Retinal pigment epithelial cell (primary cell): ENCODE measurements at regions not wholly inside any gene's neighbourhood (a gene's known extent, or its start where the extent isn't known, plus 50 kb on each side); places are given as distances from the start of the nearest gene placed in this dataset.

Source experiments
- DNase-seq: peaks from one replicate; pipeline ENCODE4 v3.0.0-alpha.2; 2010; ENCODE audit warnings: low read depth
- H3K4me3 ChIP-seq: 2 replicates; pipeline ENCODE4 v1.5.1; 2011; ENCODE audit warnings: mild to moderate bottlenecking, low read length, control low read depth, moderate library complexity
- CTCF ChIP-seq: conservative IDR thresholded peaks from 2 replicates; pipeline ENCODE4 v1.5.1; 2011; ENCODE audit warnings: low read depth, low read length, control low read depth, inconsistent platforms

GRCh38 chr10:107340326-107340725, 175.8 kb upstream of the SORCS1 start:
- TF ChIP-seq CTCF: no peak
- no peak overlapping the region for H3K4me3 ChIP-seq
- no peak for DNase-seq

GRCh38 chr10:107336061-107336460, 171.6 kb upstream of the SORCS1 start:
- H3K4me3 ChIP-seq: no peak overlapping the region
- no peak for TF ChIP-seq CTCF

GRCh38 chr10:107317592-107317991, 153.1 kb upstream of the SORCS1 start:
- no peak for TF ChIP-seq CTCF
- no peak for DNase-seq
- no peak overlapping the region for H3K4me3 ChIP-seq

More at GRCh38 chr10:107336061-107336460, 171.6 kb upstream of the SORCS1 start:
- no peak for DNase-seq

GRCh38 chr10:107303203-107303602, 138.7 kb upstream of the SORCS1 start:
- no peak for TF ChIP-seq CTCF
- DNase-seq: no peak
- no peak overlapping the region for H3K4me3 ChIP-seq

- no peak for TF ChIP-seq CTCF
- DNase-seq: no peak
- H3K4me3 ChIP-seq: no peak overlapping the region
Observed at GRCh38 chr10:107299606-107300005, 135.1 kb upstream of the SORCS1 start.

- DNase-seq: no peak
- no peak overlapping the region for H3K4me3 ChIP-seq
- no peak for TF ChIP-seq CTCF
Observed at GRCh38 chr10:107284187-107284586, 119.7 kb upstream of the SORCS1 start.

- TF ChIP-seq CTCF: no peak
- no peak overlapping the region for H3K4me3 ChIP-seq
- DNase-seq: no peak
Observed at GRCh38 chr10:107280293-107280692, 115.8 kb upstream of the SORCS1 start.
